GM21619 (cell line): ENCODE measurements at regions not wholly inside any gene's neighbourhood (a gene's known extent, or its start where the extent isn't known, plus 50 kb on each side); places are given as distances from the start of the nearest gene placed in this dataset.
"Not testable (repeated sequence)": the region's sequence is repeated elsewhere in the genome, so short reads cannot be mapped to it uniquely, and the experiment has no call there.

ENCODE experiments used
- ATAC-seq: cut with Tn5 transposase; IDR thresholded peaks from one replicate; pipeline ENCODE4 v1.9.1; 2021; ENCODE audit not compliant: unreplicated experiment

DNA sequence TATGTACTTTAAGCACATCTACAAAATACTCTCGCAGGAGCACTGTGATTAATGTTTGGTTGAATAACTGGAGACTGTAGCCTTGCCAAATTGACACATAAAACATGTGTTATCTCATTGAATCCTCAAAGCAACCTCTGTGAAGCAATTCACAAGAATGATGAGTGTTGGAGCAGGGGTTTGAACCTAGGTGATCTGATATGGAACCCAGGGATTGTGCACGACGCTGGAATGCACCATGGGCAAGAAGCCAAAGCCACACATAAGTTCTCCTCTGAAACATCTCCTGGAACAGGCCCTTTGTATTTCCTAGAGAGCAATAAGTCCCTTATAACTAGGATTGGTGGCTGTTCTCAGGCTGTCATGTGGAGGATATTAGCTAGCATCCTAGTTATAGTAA, 124.6 kb upstream of the IVNS1ABP start:
- no peak for ATAC-seq

DNA sequence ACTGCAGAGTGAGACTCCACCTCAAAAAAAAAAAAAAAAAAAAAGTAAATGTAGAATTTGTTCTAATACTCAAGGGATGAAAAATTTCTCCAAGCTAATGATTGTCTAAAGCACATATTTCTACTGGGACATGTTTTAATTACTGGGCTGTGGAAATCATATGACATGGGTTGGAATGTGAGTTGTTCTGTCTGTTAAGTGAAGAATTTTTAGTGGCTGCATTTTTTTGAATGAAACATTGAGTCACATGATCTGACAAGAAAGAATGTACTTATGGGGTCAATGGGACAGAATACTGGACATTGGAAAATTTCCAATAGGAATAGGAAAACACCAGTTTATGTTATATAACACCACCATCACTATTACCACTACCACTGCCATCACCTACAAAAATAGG, 123.8 kb upstream of the IVNS1ABP start:
- ATAC-seq: no peak

- peak; percentile 82 for ATAC-seq
Measured at GRCh38 chr1:185439727-185440415, 122.8 kb upstream of the IVNS1ABP start.

DNA sequence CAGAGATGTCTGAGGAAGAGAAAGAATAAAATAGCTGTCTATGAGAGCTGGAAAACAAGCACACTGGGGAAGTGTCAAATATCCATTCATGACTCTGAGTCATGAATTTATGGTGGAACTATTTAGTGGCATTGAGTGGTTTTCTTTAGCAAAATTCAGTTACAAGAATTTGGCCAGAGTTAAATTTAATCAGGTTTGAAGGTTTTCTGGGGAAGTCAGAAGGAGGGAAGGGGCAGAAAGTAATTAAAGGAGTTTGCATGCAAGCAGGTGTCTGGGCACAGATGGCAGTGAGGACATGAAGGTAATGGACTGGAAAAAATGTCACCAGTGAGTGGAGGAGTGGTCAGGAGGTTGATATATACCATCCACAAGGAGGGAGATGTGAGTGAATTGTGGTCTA, 121.9 kb upstream of the IVNS1ABP start:
- ATAC-seq: no peak

- ATAC-seq: no peak
Measured at GRCh38 chr1:185435696-185436379, 118.8 kb upstream of the IVNS1ABP start.

GRCh38 chr1:185434721-185435120, 117.7 kb upstream of the IVNS1ABP start:
- ATAC-seq: no peak

GRCh38 chr1:185433667-185434066, 116.6 kb upstream of the IVNS1ABP start:
- ATAC-seq: no peak

GRCh38 chr1:185432948-185433347, 115.9 kb upstream of the IVNS1ABP start:
- no peak for ATAC-seq

- ATAC-seq: no peak
Measured at GRCh38 chr1:185431612-185432011, 114.6 kb upstream of the IVNS1ABP start.

GRCh38 chr1:185429668-185430067, 112.6 kb upstream of the IVNS1ABP start:
- ATAC-seq: not testable (repeated sequence)

- ATAC-seq: no peak
Measured at GRCh38 chr1:185427776-185428175, 110.7 kb upstream of the IVNS1ABP start.

GRCh38 chr1:185427264-185427663, 110.2 kb upstream of the IVNS1ABP start:
- no peak for ATAC-seq

- ATAC-seq: no peak
Measured at GRCh38 chr1:185426848-185427247, 109.8 kb upstream of the IVNS1ABP start.

DNA sequence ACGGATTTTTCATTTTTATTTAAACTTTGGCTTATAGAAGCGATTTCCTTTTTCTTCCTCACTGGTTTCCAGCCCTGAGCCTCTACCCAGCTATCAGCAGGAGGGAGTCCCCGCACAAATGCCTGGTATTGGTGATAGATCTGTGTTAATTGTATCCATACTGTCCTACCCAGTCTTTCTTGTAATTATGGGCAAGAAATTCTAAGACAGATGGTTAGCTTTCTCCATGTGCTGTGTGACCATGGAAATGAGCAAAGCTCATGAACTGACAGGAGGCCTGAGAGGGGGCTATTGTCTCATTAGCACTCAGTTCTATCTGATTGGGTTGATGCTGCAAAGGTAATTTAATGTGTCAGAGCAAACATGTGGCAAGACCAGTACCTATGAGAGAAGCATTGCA, 108.1 kb upstream of the IVNS1ABP start:
- no peak for ATAC-seq

DNA sequence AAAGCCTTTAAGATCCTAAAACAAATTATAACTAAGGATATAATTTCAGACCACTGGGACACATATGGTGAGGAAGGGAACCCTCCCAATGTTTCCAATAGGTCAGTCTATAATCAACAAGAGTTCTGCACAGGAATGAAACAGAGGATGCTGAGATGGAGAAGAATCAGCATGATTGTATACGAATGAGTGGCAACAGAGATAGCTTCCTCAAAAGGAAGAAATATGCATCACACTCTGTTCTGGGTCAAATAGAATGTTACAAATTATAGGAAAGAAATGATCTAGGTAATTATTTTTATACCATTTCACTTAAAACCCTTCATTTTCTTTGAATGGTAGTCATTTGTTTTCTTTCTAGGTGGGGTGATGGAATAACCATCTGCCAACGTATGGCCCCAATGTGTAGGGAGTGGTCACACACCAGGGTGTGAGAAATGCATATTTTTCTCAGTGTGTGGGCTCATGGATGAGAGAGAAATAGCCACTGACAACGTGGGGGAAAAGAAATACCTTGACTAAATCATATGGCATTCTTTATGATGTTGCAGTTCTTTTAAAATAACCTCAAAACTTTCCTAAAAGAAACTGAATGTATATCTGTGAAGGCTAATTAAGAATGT, 104.6 kb upstream of the IVNS1ABP start:
- ATAC-seq: no peak

DNA sequence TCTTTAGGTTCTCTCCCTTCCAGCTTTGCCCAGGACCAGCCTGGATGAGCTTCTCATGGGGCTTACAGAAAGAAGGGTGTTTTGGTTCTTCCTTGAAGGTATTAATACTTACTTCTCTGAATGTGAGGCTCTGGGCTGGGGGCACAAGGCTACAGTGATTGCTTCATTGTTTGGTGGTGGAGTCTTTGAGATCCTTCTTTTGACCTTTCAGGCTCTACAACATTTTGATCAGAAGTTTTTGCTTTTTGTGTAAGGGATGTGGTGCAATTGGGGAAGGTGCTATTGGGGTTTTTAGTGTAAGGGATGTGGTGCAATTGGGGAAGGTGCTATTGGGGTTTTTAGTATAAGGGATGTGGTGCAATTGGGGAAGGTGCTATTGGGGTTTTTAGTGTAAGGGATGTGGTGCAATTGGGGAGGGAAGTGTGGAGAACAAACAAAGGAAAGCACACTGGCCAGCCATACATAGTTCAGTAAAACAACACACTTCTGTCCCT, 103.6 kb upstream of the IVNS1ABP start:
- ATAC-seq: no peak

DNA sequence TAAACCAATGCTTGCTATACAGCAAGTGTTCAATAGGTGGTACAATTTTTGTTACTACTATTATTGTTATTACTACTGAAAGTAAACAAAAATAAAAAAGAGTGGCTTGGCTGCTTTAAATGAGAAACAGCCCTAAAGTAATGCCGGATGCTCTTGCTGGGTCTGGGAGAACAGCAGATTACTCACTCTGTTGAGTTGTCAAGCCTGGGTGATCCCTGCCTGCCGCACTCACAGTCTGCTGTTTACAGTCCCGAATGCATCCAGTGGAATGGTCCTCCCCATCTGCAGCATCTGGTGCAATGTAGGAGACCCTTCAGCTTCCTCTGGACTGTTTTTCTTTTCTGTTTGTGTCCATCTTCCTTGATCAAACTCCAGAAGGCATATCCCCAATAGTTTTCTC, 102.7 kb upstream of the IVNS1ABP start:
- no peak for ATAC-seq

GRCh38 chr1:185418472-185418871, 101.4 kb upstream of the IVNS1ABP start:
- no peak for ATAC-seq

DNA sequence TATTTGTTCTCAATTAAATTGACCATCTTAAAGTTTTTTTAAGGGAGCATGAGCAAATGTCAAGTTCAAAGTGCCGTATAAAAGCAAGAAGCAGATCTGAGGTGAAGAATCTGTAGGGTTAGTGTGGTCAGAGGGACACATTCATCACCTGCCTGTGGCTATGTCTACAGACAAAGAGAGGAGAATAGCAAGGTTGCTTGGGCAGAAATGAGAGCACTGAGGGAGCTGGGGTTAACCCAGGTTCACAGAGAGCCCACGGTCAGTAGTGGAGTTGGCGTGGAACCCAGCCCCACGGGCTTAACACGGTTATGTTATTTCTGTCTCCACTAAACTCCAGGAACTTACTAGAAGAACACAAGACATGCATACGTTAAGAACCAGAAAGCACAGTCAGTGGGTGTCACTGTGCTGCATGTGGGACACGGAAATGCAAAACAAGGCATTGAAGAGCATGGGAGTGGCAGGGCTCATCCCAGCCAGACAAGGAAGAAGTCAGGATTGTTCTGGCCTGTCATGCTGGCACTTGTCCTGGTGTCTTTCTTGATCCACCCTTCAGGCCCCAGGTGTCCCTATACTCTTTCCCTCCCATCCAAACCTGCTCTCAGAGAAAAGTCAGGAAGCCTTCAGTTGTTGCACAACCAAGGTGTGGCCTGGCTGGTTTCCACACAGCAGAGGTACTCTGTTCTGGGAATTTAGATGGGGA, 95.5 kb upstream of the IVNS1ABP start:
- no peak for ATAC-seq

DNA sequence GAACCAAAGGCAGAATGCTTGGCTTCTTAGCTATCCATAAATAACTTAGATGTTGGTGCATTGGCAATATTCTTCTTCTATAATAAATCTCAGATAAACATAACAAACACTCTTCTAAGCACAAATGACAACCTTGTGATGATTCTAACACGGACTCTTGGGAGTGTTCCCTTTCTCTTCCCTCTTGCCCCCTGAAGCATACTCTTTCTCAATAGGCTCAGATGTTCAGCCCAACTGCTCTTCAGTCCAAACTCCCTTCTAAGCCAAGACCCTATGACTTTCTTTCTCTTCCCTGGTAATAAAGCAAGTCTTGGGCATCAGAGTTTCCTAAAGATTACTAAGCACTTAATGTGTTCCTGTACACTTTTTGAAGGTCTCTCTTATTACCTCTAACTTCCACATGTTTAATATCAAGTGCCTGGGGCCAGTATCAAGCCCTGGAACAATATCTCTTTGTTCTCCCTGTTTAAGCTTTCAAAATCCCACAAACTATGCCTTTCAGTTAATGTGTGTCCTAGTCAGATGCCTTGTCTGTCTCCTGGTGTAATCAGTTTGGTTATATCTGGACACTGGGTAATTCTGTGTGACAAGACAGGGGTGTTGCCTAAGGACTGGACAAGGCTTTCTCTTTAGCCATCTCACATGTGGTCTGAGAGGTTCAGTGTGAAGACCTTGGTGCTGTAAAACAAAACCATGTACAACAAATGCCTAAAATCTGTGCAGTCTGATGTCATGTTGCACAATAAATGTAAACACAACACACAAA, 92.9 kb upstream of the IVNS1ABP start:
- ATAC-seq: no peak

GRCh38 chr1:185409345-185409744, 92.3 kb upstream of the IVNS1ABP start:
- ATAC-seq: no peak
